Inferior parietal cortex (tissue), 1 donor: ENCODE measurements at regions not wholly inside any gene's neighbourhood (a gene's known extent, or its start where the extent isn't known, plus 50 kb on each side); places are given as distances from the start of the nearest gene placed in this dataset.

Source experiments
- DNase-seq: peaks from one replicate; pipeline ENCODE4 v3.0.0-alpha.2; 2016; ENCODE audit errors: extremely low spot score

DNA sequence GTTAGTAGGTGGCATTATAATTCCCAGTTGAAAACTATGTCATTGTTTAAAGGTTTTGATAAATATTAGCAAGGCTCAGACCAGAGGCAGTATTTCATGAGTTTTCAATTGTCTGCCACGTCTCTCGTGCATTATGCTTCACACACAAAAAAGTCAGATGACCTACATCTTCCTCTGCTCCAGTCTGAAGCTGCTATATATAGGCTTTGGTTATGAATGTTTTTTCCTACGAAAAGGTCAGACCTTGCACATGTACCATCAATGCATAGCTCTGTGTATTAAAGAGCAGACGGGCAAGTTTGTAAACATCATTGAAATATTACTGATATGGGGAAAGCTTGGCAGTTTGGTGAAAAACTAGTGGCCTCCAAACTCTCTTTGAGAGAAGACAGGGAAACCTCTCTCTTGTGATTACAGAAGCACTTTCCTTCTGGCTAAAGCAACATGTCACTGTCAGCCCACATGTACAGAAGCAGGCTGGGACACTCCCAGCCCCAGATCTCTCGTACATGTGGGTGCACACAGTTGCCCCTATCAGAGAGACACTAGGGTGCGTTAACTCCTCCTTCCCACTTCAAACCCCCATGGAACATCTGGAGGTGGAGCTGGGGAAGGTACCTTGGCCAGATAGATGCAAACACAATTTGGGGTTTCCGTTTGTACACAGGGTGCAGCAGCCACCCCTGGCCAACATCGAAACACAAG is 184.0 kb upstream of the BCL6 start:
- no peak for DNase-seq

DNA sequence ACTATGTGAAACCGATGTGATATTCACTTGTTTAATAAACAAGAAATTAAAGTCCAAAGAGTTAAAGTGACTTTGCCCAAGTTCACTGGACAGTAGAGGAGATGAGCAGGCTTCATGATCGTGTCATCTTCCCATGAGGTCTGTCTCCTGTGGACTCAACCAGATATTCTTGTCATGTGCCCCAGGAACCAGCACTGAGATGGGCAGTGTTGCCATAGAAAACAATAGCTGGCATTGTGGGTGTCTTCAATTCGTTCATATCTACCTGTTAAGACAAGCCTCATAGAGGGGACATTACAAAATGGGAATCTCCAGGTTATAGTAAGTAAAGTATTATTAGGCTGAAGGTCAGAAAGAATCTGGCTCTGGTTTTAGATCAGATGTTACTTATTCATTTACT is 184.8 kb upstream of the BCL6 start:
- DNase-seq = no peak

DNA sequence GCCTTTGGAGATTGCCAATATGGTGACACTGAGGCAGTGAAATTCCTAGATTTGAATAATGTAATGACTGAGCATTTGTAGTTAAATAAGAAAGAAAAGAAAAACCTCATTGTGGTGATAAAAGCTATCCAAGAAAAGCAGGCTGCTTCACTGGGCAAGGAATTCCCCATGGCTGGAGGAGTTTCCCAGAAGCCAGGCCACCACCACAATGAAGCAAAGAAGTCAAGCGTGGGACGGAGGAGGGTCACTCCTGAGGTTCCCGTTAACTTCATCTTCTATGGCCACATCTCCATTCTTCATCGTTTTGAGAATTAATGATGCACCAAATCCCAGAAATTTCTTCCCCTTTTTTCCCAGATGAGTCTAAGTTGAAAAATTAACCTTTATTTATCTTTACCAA is 185.8 kb upstream of the BCL6 start:
- DNase-seq = no peak

DNA sequence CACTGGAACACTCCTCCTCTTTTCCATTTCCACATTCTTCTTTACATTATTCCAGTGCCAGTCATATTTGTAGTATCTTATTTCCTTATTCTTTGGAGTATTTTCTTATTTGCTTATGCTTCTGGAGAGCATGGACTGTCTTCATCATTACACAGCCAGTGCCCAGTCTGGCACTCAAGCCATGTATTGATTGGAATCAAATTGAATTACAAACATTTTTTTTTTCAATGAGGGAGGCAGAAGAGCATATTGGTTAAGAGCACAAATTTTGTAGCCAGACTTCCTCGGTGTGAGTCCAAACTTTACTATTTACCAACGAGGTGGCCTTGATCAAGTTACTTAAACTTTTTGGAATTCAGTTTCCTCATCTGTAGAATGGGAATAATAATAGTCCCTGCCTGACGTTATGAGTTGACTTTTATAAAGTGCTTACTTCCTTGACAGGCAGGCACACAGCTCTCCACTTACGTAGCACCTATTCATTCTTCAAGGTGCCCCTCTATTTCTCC is 186.6 kb upstream of the BCL6 start:
- no peak for DNase-seq

DNA sequence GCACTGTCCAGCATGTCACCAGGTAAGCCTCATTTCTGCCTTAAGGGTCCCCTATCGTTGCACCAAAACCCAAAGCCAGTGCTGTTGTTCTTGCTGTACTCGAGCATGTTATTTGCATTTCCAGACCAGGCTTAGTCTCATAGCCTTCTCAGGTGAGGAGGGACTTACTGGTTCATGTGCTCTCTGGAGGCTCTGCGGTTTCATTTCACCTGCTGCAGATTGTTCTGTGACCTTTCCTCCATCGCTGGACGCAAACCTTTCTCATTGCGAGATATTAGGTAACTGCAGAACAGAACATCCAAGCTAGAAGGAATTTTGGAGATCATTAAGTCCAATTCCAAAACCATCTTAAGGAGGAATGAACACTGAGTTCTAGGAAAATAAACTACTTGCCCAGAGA is 187.3 kb upstream of the BCL6 start:
- no peak for DNase-seq

DNA sequence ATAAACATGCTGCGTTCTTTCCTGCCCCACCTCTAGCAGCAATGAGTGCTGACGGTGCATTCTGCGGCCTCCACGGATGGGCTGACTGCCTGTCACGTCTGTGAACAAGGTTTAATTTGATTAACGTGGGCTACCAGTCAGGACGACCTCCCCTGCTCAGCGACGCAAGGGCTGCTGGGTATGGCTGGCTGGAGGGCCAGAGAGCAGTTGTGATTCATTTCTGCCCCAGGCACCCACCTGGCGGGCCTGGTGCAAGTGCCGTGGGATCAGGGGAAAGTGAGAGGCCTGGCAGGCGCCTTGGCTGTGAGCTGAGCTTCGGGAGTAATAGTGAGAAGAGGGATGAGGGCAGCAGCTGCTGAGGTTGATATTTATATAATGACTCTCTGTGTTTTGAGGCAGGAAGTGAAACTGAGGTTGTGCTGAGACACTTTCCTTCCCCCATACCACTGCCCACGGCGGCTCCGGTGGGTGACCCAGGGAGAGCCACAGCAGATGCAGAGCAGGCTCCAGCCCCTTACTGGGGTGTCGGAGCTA is 190.4 kb upstream of the BCL6 start:
- no peak for DNase-seq

DNA sequence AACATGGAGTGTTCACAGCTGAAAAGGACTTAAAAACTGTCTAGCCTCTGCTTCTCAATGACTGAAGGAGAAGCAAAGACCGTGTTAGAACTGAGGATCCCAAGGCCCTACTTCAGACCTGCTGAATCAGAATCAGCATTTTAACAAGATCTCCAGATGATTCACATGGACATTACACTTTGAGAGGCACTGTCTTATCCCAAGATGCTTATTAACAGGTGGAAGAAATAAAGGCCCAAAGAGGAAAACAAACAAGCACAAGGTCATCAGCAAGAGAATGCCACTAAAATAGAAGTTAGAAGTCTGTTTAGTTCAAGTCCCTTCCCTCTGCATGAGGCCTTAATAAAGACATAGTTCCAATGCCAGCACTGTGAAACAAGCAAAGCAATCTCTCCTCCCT is 191.4 kb upstream of the BCL6 start:
- no peak for DNase-seq

DNA sequence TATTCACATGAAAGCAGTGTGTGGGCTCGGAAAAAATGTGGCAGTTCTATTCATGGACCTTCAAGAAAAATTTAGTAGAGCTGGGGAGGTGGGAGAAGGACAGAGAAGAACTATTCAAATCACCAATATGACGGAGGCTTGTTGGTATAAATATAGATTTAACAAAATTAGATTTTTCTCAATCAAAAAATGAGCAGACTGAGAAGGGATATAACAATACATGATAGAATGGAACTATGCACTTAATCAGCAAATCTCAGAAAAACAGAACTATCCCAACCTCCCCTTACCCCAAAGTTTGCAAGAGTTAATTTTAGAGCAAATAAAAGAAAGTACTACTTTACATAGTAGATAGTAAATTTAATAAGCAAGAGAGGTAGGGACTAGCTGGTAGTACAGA is 194.6 kb upstream of the BCL6 start:
- no peak for DNase-seq

DNA sequence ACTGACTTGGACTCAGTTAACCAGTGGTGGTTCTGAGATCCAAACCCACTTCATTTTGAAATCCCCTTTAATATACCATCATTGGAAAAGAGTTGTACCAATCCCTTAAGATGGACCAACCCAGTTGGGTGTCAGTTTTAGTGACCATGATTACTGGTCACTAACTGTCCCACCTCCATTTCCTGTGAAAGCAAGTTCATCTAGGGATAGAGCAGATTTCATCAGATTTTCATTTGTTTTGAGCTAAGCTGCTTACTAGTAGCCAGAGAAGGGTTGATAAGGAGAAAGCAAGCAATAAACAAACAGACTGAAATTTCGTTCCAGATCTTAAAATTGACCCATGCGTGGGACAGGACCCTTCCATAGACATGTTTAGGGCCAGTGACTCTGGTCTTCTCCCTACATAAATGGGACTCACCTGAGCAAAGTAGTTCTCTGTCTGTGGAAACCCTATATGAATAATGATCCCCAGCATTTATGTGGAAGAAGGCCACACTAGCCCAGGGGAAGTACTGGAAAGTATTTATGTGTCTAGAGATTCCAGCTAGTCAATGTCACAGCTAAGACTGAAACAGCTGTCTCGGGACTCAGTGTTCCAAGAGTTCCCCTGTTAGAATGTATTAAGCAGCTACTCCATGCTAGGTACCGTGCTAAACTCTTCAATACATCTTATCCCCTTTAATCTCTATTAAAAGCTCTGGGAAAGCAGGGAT is 196.0 kb upstream of the BCL6 start:
- no peak for DNase-seq

DNA sequence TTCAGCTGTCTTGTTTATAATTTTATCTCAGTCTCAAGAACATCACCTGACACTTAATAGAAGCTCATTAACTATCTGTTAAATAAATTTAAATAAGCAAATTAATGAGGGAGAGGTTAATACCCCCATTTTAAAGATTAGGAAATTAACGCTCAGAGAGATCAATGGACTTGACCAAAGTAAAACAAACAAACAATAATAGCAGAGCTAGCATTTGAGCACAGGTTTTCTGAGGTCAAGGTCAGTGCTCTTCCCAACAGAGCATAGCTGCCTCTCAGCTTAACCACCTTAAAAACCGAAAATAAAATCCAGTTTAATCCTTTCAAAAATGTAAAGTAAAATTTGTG is 196.6 kb upstream of the BCL6 start:
- DNase-seq = no peak

DNA sequence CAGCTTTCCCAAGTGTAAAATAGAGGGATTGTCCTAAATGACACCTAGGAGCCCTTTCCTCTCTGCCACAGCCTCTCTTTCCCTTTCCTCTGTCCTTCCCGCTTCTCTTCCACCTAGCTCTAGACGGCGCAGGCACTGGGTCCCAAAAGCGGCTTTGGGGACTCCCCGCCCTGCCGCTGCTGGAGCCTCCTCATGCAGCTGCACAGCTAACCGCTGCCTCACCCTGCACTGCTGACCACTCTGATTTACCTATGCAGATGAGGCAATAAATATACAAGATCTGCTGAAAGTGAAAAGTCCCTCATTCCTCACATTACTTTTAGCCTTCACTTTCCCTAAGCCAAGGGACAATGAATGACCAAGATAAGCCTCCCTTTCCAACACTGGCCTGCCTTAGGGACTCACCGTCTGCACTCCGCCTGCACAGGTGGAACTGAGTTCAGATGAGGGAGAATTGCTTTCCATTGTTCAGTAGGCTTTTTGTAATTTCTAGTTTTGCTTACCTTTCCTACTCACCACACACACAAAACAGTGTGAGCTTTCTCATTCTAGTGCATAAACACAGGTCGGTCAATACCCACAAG is 197.5 kb upstream of the BCL6 start:
- DNase-seq = no peak

DNA sequence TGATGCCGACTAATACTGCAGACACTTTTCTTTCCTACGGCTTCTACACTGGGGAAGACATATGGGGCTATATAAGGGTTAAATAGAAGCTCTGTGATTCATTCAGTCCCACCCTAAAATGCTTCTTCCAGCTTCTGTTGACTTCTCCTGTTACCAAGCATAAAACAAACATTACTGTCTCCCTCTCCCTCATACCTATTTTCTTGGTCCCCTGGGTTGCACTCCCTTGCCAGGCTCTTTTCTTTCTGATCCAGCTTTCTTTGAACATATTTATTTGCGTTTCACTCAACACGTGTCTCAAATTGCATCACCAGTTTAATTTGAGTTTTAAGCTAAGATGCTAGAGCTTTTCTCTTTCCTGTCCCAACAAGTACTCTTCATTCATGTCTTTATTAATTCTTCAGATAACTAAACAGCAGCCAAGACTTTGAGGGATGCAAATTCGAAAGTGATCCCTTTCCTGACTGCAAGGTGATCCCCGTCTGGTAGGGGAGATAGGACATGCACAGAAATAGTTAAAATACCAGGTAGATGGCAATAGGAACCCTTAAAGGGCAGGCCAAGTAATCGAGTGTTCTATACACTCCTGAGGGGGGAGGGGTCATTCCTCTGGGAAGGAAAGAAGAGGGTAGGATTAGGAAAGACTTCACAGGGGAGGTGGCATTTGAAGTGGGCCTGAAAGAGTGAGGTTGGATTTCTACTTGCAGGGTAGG is 198.6 kb upstream of the BCL6 start:
- no peak for DNase-seq

DNA sequence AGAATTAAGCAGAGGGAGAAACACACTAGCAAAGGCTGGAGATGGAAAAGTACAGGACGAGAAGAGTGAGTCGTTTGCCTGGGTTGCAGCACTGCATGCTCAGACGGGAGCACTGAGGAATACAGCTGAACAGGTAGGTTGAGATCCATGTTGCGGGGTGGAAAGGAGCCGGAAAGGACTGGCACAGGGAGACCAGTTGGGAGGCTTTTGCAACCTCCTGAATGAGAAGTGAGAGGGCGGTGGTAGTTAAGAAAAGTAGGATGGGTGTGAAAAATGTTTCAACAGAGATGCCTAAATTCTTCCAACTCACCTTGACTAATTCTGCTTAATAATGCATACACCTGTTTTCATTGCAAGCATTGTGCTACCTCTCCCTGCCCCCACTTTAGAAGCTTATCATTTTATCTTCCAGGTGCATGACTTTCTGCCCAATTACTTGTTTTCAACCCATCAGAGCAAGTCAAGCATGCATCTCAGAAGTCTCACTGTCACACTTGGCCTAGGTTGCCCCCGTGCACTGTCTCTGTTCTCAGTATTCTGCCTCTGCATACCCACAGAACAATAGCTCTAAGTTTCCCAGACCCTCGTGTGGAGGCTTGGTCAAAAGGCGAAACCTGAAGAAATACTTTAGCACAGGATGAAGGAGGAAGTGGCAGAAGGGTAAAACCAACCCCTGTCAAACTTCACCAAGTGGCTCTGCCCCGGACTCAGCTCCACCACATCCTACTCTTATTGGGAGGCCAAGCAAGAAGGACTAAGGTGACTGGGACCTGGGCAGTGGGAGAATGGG is 199.3 kb upstream of the BCL6 start:
- no peak for DNase-seq

DNA sequence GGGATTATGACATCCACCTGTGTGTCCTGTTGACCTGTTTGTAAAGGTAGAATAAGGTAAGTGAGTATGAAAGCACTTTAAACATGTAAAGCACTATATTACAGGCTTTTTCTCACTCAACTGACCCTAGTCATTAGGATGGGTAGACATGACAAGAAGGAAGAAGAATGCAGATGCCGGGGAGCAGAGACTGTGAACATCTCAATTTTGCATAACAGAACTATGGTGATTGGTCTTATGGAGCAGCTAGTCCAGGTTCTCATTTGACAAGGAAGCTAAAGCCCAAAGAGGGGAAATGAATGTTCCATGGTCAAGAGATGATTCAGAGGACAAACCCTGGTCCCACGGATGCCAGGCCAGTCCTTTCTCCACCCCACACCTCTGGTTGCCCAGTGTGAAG is 200.1 kb upstream of the BCL6 start:
- DNase-seq = no peak

DNA sequence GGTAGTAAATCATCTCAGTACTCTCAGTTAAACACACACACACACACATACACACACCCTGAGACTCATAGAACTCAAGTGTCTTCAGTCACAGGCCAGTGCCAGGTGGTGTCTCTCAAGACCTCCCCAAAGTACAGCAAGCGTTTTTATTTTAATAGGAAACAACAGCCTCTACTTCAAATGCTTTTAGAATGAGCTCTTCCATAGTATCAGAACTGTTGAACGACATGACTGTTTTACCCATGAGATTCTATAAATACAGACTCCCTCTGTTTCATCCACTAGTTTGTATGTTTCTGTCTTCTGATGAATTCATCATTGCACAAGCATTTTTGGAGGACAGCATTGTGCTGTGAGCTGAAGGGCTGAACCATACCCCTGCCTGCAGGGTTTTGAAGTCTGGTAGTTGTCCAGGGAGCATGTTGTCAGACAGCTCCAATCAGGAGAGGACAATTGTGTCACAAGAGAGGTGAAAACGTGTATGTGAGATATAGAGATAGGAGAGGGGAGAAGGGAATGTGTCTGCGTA is 201.0 kb upstream of the BCL6 start:
- no peak for DNase-seq

DNA sequence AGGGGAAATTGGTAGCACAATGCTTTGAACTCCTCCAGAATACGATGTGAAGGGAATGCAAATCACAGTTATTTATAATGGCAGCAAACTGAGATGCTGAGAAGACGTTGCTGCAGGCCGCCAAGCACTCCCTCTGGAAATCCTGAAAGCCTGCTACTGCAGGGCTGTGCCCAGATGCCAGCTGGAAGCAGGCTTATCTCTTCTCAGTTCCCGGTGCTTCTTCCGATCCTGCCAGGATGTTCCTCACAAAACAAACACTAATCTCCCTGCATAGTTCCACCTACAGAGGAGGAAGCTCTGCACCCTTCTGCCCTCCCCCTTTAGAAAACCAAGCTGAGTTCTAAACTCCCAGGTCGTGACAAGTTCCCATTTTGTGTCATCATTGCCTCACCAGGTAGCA is 201.7 kb upstream of the BCL6 start:
- no peak for DNase-seq

DNA sequence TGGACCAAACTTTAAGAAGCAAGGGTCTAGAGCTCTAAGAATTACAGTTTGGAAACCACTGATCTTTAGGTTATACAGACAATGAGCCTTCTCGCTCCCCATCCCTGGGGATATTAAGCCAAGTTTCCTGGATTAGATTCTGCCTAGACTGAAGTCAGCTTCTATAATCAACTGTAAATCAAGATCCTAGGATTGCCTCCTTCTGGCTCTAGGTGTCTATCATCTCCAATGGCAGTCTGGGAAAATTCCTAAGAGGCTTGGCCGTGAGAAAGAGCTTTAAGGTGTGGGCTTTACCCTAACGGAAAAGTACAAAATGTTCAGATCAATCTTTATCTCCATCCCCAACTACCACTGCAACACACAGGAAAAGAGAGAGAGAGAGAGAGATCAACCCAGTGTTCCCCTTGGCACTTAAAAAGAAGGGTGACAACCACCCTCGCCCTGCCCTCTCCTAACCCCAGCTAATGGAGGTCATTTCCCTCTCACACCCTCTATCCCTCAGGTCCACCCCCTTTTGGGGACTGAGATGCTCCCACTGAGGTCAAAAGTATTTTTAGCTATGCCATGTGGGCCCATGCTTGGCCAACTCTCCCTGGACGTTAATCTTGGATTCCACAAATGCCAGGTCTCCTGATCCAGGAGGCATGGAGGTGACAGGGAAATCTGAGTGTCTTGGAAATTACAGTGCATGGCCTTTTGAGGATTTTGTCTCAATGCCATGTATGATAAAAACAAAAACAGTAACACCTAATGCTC is 202.8 kb upstream of the BCL6 start:
- DNase-seq = no peak

DNA sequence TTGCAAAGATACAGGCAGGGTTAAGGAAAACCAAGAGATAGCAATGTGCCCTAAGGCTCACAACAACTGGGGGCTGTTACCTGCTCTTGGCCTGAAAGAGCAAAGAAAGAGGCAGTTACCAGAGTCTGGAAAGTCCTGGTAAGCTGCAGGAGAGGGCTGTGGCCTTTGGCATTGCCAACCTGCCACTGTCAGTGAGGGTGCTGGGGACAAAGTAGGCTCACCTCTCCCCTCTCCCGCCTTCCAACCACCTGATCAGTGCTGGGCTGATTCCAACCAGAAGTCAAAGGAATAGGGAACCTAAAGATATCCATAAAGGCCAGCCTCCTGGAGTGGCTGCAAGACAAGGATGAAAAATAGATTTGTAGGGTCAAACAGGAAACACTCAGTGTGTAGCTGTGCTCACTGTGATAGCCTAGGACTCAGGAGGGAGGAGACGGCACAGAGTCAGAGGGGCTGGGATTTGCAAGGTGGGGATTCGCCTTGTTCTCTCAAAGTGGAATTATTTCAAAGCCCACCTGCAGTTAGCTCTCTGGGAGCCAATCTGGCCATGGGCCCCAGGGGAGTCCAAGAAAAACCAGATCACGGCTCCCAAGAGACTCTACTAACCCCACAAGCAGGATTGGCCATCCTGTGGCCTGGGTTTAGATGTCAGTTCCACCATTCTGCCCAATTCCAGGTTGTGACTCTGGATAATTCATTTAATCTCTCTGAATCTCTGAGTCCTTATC is 204.0 kb upstream of the BCL6 start:
- no peak for DNase-seq

DNA sequence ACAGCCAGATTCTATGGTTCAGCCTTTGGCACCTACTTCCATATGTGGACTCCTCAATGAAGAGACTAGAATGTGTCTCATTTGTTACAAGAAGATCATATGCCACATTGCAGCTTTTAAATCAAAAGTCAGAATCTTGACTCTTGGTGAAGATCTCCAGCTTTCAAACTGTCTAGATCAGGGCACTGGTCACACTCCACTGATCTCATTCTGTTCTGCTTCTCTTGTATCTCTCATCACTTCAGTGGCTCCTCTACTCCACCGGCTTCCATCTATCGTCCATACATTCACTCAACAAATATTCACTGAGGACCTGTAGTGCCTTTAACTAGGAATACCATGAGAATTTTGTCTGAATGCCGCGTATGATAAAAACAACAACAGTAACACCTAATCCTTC is 203.3 kb upstream of the LPP start:
- DNase-seq = no peak
